Natural killer cell (primary cell): ENCODE measurements at regions not wholly inside any gene's neighbourhood (a gene's known extent, or its start where the extent isn't known, plus 50 kb on each side); places are given as distances from the start of the nearest gene placed in this dataset.

Experiments
- ATAC-seq, 3 donors: fragments of 150-1000 bp in 2 of 3; fragments of 200-7000 bp in 1 of 3; cut with Tn5 transposase; 1 replicate in 1 of 3; 2 replicates in 2 of 3; pipeline ENCODE4 v1.10.0; 2021; ENCODE audit warnings: mild to moderate bottlenecking in 2 of 3, moderate library complexity in 2 of 3
- DNase-seq, 2 donors: peaks; one replicate each; pipeline versions ENCODE4 v3.0.0 to v3.0.0-alpha.2; 2013 to 2021; ENCODE audit warnings: mixed read lengths in 1 of 2
- H3K27ac ChIP-seq: one replicate; pipeline ENCODE4 v1.5.1; 2013; ENCODE audit warnings: mild to moderate bottlenecking, low read length
- H3K27me3 ChIP-seq: one replicate; pipeline ENCODE4 v1.6.1; 2013; ENCODE audit warnings: low read length; ENCODE audit not compliant: control insufficient read depth, insufficient read depth
- H3K36me3 ChIP-seq: one replicate; pipeline ENCODE4 v1.6.1; 2013; ENCODE audit warnings: low read length; ENCODE audit not compliant: control insufficient read depth, insufficient read depth
- H3K4me1 ChIP-seq: one replicate; pipeline ENCODE4 v1.6.1; 2013; ENCODE audit warnings: low read length; ENCODE audit not compliant: control insufficient read depth, insufficient read depth
- H3K4me3 ChIP-seq: one replicate; pipeline ENCODE4 v1.5.1; 2013; ENCODE audit warnings: low read length
- H3K9me3 ChIP-seq: one replicate; pipeline ENCODE4 v1.6.1; 2013; ENCODE audit warnings: low read length; ENCODE audit not compliant: control insufficient read depth, insufficient read depth
- H3K27ac Mint-ChIP-seq, 2 donors: one replicate each; pipeline ENCODE4 v1.8.0; 2022; ENCODE audit warnings: mild to moderate bottlenecking in 2 of 2, mixed read lengths in 2 of 2, moderate library complexity in 1 of 2
- H3K27me3 Mint-ChIP-seq, 2 donors: one replicate each; pipeline ENCODE4 v1.8.0; 2022; ENCODE audit warnings: low read depth in 2 of 2, mixed read lengths in 2 of 2
- H3K36me3 Mint-ChIP-seq: one replicate; pipeline ENCODE4 v1.8.0; 2022; ENCODE audit warnings: mixed read lengths
- H3K4me1 Mint-ChIP-seq, 2 donors: one replicate each; pipeline ENCODE4 v1.8.0; 2022; ENCODE audit warnings: mixed read lengths in 2 of 2
- H3K4me3 Mint-ChIP-seq: one replicate; pipeline ENCODE4 v1.8.0; 2022; ENCODE audit warnings: mild to moderate bottlenecking, moderate library complexity, mixed read lengths
- H3K9me3 Mint-ChIP-seq, 2 donors: one replicate each; pipeline ENCODE4 v1.8.0; 2022; ENCODE audit warnings: mixed read lengths in 2 of 2
- CTCF ChIP-seq: fragments of 200-600 bp; IDR thresholded peaks from one replicate; pipeline ENCODE4 v1.8.0; 2022; ENCODE audit warnings: antibody characterized with exemption
- WGBS: methylation state at CpG from one replicate; pipeline ENCODE4 v1.1.7; 2013; ENCODE audit warnings: missing lambda C conversion rate; ENCODE audit not compliant: insufficient coverage; 5-methylcytosine and 5-hydroxymethylcytosine counted together
- intact Hi-C: fragments of 100-400 bp; cut with micrococcal nuclease; formaldehyde crosslinking; loops from one replicate; pipeline ENCODE4 v1.14.2; 2022

GRCh38 chr3:152964911-152965609 is 130.1 kb downstream of the P2RY1 start:
- H3K27ac Mint-ChIP-seq = no peak overlapping the region
- Histone ChIP-seq H3K27me3 (no peaks in the 10 kb centered on the region), H3K27ac (no peak overlapping the region), H3K9me3 (no peaks in the 10 kb centered on the region), H3K4me3 (no peak overlapping the region), H3K4me1 (no peaks in the 10 kb centered on the region), H3K36me3 (no peaks in the 10 kb centered on the region)
- DNase-seq = no peak
- H3K9me3 Mint-ChIP-seq = no peaks in the 10 kb centered on the region
- no CpG with 5 or more reads among the region's 1 CpG for WGBS
- no peaks in the 10 kb centered on the region for H3K4me1 Mint-ChIP-seq
- H3K36me3 Mint-ChIP-seq = no peaks in the 10 kb centered on the region
- H3K4me3 Mint-ChIP-seq = no peak overlapping the region
- TF ChIP-seq CTCF = no peak
- peaks cover 0 to 3% of the 10 kb centered on the region in 2 donors for H3K27me3 Mint-ChIP-seq
- intact Hi-C loops = no loop called here
- no peak for ATAC-seq

GRCh38 chr3:152968388-152969024 is 133.6 kb downstream of the P2RY1 start:
- 71% methylated on average over 3 of the region's 3 CpGs for WGBS
- H3K9me3 Mint-ChIP-seq = no peaks in the 10 kb centered on the region
- intact Hi-C loops = no loop called here

GRCh38 chr3:152969557-152970300 is 134.8 kb downstream of the P2RY1 start:
- Histone ChIP-seq H3K27me3 (no peaks in the 10 kb centered on the region), H3K4me1 (no peaks in the 10 kb centered on the region), H3K36me3 (no peaks in the 10 kb centered on the region), H3K4me3 (no peak overlapping the region), H3K27ac (no peak overlapping the region), H3K9me3 (no peaks in the 10 kb centered on the region)
- H3K27ac Mint-ChIP-seq = no peak overlapping the region
- 89% methylated on average over 1 of the region's 1 CpG for WGBS
- no peak for ATAC-seq
- no peak overlapping the region for H3K4me3 Mint-ChIP-seq
- intact Hi-C loops = no loop called here
- DNase-seq = no peak
- no peaks in the 10 kb centered on the region for H3K9me3 Mint-ChIP-seq
- no peaks in the 10 kb centered on the region for H3K4me1 Mint-ChIP-seq
- no peaks in the 10 kb centered on the region for H3K27me3 Mint-ChIP-seq
- H3K36me3 Mint-ChIP-seq = no peaks in the 10 kb centered on the region
- TF ChIP-seq CTCF = no peak

More at GRCh38 chr3:152968388-152969024, 133.6 kb downstream of the P2RY1 start:
- Histone ChIP-seq H3K27me3 (no peaks in the 10 kb centered on the region), H3K4me3 (no peak overlapping the region), H3K9me3 (no peaks in the 10 kb centered on the region), H3K36me3 (no peaks in the 10 kb centered on the region), H3K27ac (no peak overlapping the region), H3K4me1 (no peaks in the 10 kb centered on the region)
- Mint-ChIP-seq H3K27ac (no peak overlapping the region), H3K4me1 (no peaks in the 10 kb centered on the region), H3K27me3 (peaks cover 0 to under 1% of the 10 kb centered on the region in 2 donors), H3K36me3 (no peaks in the 10 kb centered on the region), H3K4me3 (no peak overlapping the region)
- TF ChIP-seq CTCF = no peak
- no peak for DNase-seq
- no peak for ATAC-seq
